Parathyroid adenoma (tissue), 2 donors: ENCODE measurements at regions not wholly inside any gene's neighbourhood (a gene's known extent, or its start where the extent isn't known, plus 50 kb on each side); places are given as distances from the start of the nearest gene placed in this dataset.

Experiments used
- H2AFZ ChIP-seq: fragments of 300-600 bp; sonication (generic); one replicate; pipeline ENCODE4 v1.7.0; 2017; ENCODE audit warnings: antibody characterized with exemption, mild to moderate bottlenecking
- H3K27ac ChIP-seq: fragments of 300-600 bp; sonication (generic); one replicate; pipeline ENCODE4 v1.7.0; 2017
- H3K27me3 ChIP-seq: fragments of 300-600 bp; sonication (generic); one replicate; pipeline ENCODE4 v1.7.0; 2017; ENCODE audit warnings: low read length; ENCODE audit not compliant: control insufficient read depth, insufficient read depth
- H3K36me3 ChIP-seq: fragments of 300-600 bp; sonication (generic); one replicate; pipeline ENCODE4 v1.7.0; 2017; ENCODE audit warnings: low read length; ENCODE audit not compliant: control insufficient read depth, insufficient read depth
- H3K4me1 ChIP-seq: fragments of 300-600 bp; sonication (generic); one replicate; pipeline ENCODE4 v1.7.0; 2017; ENCODE audit warnings: control low read depth
- H3K4me2 ChIP-seq: fragments of 300-600 bp; sonication (generic); one replicate; pipeline ENCODE4 v1.7.0; 2017; ENCODE audit warnings: low read length
- H3K4me3 ChIP-seq: fragments of 300-600 bp; sonication (generic); one replicate; pipeline ENCODE4 v1.7.0; 2017; ENCODE audit warnings: low read depth, low read length
- H3K79me2 ChIP-seq: fragments of 300-600 bp; sonication (generic); one replicate; pipeline ENCODE4 v1.7.0; 2017; ENCODE audit warnings: control low read depth
- H3K9ac ChIP-seq: fragments of 300-600 bp; sonication (generic); one replicate; pipeline ENCODE4 v1.7.0; 2017; ENCODE audit warnings: mild to moderate bottlenecking
- H3K9me3 ChIP-seq: fragments of 300-600 bp; sonication (generic); one replicate; pipeline ENCODE4 v1.7.0; 2017; ENCODE audit warnings: low read length; ENCODE audit not compliant: control insufficient read depth
- TF ChIP-seq, protein P1 (sequence below): fragments of 300-600 bp; sonication (generic); IDR thresholded peaks from one replicate; pipeline ENCODE4 v1.7.0; 2017; ENCODE audit warnings: antibody characterized with exemption, mild to moderate bottlenecking
- donor health status: primary hyperparathyroidism.

DNA sequence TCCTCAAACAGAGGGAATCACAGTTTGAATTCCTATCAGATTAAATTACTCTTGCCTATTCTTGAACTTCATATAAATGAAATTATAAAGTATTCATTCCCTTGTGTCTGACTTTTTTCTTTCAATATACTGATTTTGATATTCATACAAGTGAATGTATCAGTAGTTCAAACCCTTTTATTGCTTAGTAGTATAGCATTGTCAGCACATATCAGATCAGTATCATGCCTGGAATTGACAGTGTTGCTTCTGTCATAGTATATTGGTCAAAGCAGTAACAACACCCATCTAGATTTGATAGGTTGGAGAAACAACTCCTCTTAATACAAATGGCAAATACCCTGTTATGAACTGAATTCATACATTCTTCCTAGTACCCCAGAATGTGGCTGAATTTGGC is 89.1 kb upstream of the SLC35F1 start:
- H3K4me2 ChIP-seq = no peak overlapping the region
- no peaks in the 10 kb centered on the region for H3K4me1 ChIP-seq
- no peak overlapping the region for H2AFZ ChIP-seq
- no peaks in the 10 kb centered on the region for H3K27me3 ChIP-seq
- no peaks in the 10 kb centered on the region for H3K9me3 ChIP-seq
- TF ChIP-seq, protein P1, sequence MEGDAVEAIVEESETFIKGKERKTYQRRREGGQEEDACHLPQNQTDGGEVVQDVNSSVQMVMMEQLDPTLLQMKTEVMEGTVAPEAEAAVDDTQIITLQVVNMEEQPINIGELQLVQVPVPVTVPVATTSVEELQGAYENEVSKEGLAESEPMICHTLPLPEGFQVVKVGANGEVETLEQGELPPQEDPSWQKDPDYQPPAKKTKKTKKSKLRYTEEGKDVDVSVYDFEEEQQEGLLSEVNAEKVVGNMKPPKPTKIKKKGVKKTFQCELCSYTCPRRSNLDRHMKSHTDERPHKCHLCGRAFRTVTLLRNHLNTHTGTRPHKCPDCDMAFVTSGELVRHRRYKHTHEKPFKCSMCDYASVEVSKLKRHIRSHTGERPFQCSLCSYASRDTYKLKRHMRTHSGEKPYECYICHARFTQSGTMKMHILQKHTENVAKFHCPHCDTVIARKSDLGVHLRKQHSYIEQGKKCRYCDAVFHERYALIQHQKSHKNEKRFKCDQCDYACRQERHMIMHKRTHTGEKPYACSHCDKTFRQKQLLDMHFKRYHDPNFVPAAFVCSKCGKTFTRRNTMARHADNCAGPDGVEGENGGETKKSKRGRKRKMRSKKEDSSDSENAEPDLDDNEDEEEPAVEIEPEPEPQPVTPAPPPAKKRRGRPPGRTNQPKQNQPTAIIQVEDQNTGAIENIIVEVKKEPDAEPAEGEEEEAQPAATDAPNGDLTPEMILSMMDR = no peak
- H3K4me3 ChIP-seq = no peak overlapping the region
- no peaks in the 10 kb centered on the region for H3K79me2 ChIP-seq
- H3K36me3 ChIP-seq = no peaks in the 10 kb centered on the region
- H3K27ac ChIP-seq = no peak overlapping the region
- H3K9ac ChIP-seq = no peak overlapping the region

DNA sequence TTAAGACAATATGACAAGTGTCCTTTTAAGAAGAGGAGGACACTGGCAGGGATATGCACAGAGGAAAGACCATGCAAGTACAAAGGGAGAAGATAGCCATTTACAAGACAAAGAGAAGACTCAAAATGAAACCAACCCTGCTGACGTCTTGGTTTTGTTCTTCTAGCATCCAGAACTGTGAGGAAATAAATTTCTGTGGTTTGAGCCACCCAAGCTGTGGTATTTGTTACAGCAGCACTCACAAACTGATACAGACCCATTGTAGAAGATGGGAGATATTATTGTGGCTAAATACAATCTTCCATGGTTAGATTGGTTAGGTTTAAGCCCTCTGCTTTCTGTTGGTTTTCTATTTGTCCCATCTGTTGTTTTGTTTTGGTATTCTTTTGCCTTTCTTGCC is 88.6 kb upstream of the SLC35F1 start:
- H3K27ac ChIP-seq = no peak overlapping the region
- H3K4me2 ChIP-seq = no peak overlapping the region
- H3K9ac ChIP-seq = no peak overlapping the region
- H3K36me3 ChIP-seq = no peaks in the 10 kb centered on the region
- no peak overlapping the region for H3K4me3 ChIP-seq
- H3K9me3 ChIP-seq = no peaks in the 10 kb centered on the region
- no peaks in the 10 kb centered on the region for H3K79me2 ChIP-seq
- H3K4me1 ChIP-seq = no peaks in the 10 kb centered on the region
- TF ChIP-seq, protein P1 = no peak
- no peak overlapping the region for H2AFZ ChIP-seq
- no peaks in the 10 kb centered on the region for H3K27me3 ChIP-seq

DNA sequence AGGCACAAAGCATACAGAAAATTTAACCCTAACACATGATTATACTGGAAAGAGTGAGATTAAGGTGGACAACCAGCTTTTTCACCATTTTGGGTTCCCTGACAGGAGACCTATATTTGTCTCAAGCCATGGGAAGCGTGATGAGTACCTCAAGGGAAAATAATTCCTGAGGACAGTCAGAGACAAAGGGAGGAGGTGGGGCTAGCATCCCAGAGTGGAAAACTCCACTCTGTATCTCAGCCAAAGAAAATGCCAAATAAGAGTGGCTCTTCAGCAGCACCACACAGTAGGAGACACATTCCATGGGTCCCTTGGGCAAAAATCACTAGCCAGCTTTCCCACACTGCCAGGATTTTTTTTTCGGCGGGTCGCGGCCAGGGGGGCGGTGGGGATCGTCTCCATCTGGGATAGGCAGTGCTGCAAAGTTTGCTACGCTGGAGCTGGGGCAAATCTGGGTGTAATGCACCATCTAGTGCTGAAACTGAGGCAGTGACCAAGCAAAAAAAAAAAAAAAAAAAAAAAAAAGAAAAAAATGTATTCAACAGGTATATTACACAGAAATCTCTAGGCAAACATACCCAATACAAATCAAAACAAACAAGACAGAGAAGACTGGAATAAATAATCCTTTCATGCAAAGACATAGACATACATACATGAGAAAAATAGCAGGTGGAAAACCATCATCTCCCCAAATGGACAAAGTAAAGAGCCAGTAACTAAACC is 77.3 kb upstream of the SLC35F1 start:
- no peak overlapping the region for H3K9ac ChIP-seq
- no peaks in the 10 kb centered on the region for H3K9me3 ChIP-seq
- no peak overlapping the region for H3K27ac ChIP-seq
- no peak overlapping the region for H3K4me2 ChIP-seq
- TF ChIP-seq, protein P1 = peak; percentile 31
- H2AFZ ChIP-seq = peak overlapping the region; percentile 59
- H3K4me1 ChIP-seq = no peaks in the 10 kb centered on the region
- no peak overlapping the region for H3K4me3 ChIP-seq
- no peaks in the 10 kb centered on the region for H3K79me2 ChIP-seq
- H3K36me3 ChIP-seq = no peaks in the 10 kb centered on the region
- no peaks in the 10 kb centered on the region for H3K27me3 ChIP-seq

DNA sequence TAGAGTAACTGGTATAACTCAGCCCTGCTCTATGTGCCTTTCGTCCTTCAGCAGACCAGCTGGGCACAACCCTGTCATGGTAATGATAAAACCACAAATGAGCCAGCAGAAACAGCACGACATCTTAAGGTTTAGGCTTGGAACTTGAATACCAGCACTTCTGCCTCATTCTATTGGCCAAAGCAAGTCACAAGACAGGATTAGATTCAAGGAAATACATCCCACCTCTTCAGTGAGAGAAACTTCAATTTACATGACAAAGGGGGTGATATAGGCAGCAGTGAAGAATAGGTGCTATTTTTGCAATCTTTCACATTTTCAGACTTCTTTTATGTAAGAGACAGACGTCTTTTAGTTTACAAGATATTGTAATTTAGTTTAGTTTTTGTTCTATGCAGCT is 69.8 kb upstream of the SLC35F1 start:
- Histone ChIP-seq H3K79me2 (no peaks in the 10 kb centered on the region), H3K27me3 (no peaks in the 10 kb centered on the region), H3K4me2 (no peak overlapping the region), H3K27ac (no peak overlapping the region), H3K9me3 (no peaks in the 10 kb centered on the region), H3K4me1 (no peaks in the 10 kb centered on the region), H3K9ac (no peak overlapping the region), H3K4me3 (no peak overlapping the region), H2AFZ (no peak overlapping the region), H3K36me3 (no peaks in the 10 kb centered on the region)
- TF ChIP-seq, protein P1 = no peak

DNA sequence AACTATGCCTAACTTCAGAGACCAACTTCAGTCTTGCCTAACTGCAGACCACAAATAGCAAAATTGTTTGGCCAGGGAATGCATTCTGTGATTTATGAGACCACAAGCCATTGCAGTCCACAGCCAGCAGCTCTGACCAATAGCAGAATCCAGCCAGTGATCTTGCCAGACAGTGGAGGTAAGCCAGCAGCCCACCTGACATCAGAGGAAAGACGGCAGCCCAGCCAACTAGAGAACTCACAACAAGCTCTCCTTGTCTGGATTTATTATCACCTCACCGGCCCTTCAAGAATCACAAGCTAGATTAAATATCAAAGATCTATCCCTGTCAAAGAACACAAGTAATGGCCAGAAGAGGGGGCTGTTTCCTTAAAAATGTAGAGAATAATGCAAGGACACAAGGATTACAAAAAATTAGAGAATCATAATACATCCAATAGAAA is 66.5 kb upstream of the SLC35F1 start:
- H3K9ac ChIP-seq = no peak overlapping the region
- H2AFZ ChIP-seq = no peak overlapping the region
- H3K9me3 ChIP-seq = no peaks in the 10 kb centered on the region
- no peaks in the 10 kb centered on the region for H3K79me2 ChIP-seq
- no peaks in the 10 kb centered on the region for H3K4me1 ChIP-seq
- H3K4me2 ChIP-seq = no peak overlapping the region
- no peaks in the 10 kb centered on the region for H3K27me3 ChIP-seq
- H3K36me3 ChIP-seq = no peaks in the 10 kb centered on the region
- no peak overlapping the region for H3K4me3 ChIP-seq
- H3K27ac ChIP-seq = no peak overlapping the region
- TF ChIP-seq, protein P1 = peak; percentile 30
